ENCODE measurements at regions not wholly inside any gene's neighbourhood (a gene's known extent, or its start where the extent isn't known, plus 50 kb on each side); places are given as distances from the start of the nearest gene placed in this dataset.

DNA sequence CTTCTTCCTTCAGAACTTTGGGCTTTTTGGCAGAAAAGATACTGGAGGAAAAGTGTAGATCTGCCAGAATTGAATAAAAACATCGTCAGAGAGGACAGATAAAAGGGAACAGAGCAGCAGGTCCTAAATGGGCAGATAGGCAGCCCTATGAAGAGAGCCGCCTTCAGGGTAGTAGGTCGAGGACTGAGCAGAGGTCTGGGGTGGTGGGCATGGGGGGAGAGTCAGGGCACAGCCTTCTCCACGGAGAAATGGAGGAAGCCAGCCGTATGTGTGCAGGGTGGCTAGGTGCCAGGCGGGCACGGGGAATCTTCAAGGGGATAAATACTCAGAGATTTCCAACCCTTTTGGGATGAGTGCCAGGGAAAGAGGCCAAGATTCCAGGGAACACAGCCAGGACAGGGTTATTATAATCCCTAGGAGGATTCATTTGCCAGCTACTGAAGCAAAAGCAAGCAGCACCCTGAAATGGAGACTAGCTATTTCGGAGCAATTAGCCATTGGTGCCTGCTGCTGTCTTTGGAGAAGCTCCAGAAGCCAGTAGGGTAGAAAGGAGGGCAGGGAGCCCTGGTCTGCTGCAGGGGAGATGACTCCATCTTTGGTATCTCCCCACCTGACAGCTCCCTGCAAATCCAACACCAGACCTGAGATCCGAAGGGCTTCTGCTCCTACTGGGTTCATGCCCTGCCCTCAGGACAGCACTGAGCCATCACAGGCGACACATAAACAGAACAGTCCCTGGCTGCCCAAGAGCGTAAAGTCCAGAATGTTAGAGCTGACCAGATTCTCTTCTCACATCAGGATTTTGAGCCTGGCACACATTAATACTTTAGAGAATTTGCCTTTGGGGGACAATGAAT lies 174.5 kb upstream of the NTM start:
- Histone ChIP-seq H3K4me3 (ENCODE audit: low read length in 2 of 2) (no peak overlapping the region), H3K9ac (ENCODE audit: low read depth in 1 of 2, low read length in 2 of 2) (no peak overlapping the region), H3K27me3 (ENCODE audit: control insufficient read depth in 2 of 2, insufficient read depth in 2 of 2, low read length in 2 of 2) (no peaks in the 10 kb centered on the region), H3K36me3 (ENCODE audit: control insufficient read depth in 2 of 2, insufficient read depth in 2 of 2, low read length in 2 of 2) (no peaks in the 10 kb centered on the region), H3K4me1 (ENCODE audit: control insufficient read depth in 2 of 2, insufficient read depth in 2 of 2, low read length in 2 of 2) (no peaks in the 10 kb centered on the region), H3K27ac (ENCODE audit: low read depth in 2 of 2, low read length in 2 of 2) (no peak overlapping the region), H3K9me3 (ENCODE audit: control insufficient read depth in 2 of 2, low read length in 2 of 2) (no peaks in the 10 kb centered on the region)

DNA sequence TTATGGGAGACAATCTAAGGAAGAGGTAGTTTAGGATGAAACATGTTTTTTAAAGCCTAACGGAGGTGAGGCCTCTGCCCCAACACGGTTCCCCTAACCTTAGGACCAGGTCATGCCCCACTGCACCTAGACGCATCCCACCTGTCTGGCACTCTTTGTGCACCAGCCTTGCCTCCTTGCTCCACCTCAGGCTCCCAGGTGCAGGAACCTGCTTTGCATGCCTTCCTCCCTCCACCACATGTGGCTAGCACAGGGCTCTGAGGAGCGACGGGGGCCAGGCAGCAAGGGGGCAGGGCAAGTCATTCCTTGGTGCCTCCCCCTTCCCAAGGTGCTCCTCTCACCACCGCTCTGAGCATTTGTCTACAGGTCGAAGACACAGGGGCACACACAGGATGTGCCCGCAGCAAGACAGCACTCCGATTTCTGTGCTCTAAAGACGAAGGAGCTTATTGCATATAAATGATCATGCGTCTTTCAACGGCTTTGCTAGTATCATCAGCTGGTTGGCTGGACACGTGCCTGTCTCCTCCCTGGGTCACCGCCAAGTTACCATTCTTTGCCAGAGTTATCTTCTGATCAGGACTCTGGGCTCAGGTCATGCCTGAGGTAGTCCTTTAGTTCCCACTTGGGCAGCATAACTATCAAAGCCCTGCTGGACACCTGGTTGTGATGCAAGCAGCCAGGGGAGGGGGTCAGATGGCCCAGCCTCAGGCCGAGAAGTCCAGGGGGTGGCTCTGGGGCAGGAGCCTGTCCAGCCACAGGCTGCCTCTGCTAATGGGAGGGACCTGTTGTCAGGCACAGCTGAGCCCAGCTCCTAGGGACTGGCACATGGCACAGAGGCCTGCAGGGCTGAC lies 172.0 kb upstream of the NTM start:
- no peak overlapping the region for H3K4me3 ChIP-seq (ENCODE audit: low read length in 2 of 2)
- no peaks in the 10 kb centered on the region for H3K27me3 ChIP-seq (ENCODE audit: control insufficient read depth in 2 of 2, insufficient read depth in 2 of 2, low read length in 2 of 2)
- H3K9ac ChIP-seq (ENCODE audit: low read depth in 1 of 2, low read length in 2 of 2), result no peak overlapping the region
- no peaks in the 10 kb centered on the region for H3K9me3 ChIP-seq (ENCODE audit: control insufficient read depth in 2 of 2, low read length in 2 of 2)
- no peaks in the 10 kb centered on the region for H3K36me3 ChIP-seq (ENCODE audit: control insufficient read depth in 2 of 2, insufficient read depth in 2 of 2, low read length in 2 of 2)
- no peak overlapping the region for H3K27ac ChIP-seq (ENCODE audit: low read depth in 2 of 2, low read length in 2 of 2)
- H3K4me1 ChIP-seq (ENCODE audit: control insufficient read depth in 2 of 2, insufficient read depth in 2 of 2, low read length in 2 of 2), result no peaks in the 10 kb centered on the region

DNA sequence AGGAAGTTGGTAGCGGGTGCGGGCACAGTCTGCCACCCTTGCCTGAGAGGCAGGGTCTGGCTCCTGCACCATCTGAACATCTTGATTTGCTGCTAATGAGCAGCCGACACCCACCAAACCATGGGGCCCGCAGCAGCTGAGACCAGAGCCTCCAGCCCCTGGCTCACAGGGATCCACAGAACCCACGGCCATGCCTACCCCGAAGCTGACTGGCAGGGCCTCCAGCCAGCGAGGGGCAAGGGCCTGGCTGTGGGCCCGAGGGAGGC lies 171.5 kb upstream of the NTM start:
- Histone ChIP-seq H3K27ac (ENCODE audit: low read depth in 2 of 2, low read length in 2 of 2) (no peak overlapping the region), H3K9me3 (ENCODE audit: control insufficient read depth in 2 of 2, low read length in 2 of 2) (no peaks in the 10 kb centered on the region), H3K9ac (ENCODE audit: low read depth in 1 of 2, low read length in 2 of 2) (no peak overlapping the region), H3K4me1 (ENCODE audit: control insufficient read depth in 2 of 2, insufficient read depth in 2 of 2, low read length in 2 of 2) (no peaks in the 10 kb centered on the region), H3K27me3 (ENCODE audit: control insufficient read depth in 2 of 2, insufficient read depth in 2 of 2, low read length in 2 of 2) (no peaks in the 10 kb centered on the region), H3K4me3 (ENCODE audit: low read length in 2 of 2) (no peak overlapping the region), H3K36me3 (ENCODE audit: control insufficient read depth in 2 of 2, insufficient read depth in 2 of 2, low read length in 2 of 2) (no peaks in the 10 kb centered on the region)

DNA sequence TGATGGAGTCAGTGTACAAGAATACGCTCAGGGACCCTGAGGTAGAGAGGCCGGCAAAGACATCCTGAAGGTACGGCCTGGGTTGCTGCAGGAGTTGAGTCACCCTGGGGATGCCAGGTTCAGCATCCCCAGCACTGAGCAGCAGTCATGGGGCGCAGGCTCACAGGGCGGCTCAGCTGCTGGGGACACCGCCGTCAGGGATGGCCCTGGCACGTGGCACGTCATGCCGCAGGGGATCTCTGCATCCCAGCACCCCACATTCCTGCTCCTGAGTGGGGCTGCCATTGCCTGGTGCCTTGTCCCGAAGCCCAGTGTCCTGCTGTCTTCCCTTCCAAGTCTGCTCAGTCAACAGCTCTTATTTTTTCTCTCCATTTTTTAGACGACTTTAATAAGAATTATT lies 168.7 kb upstream of the NTM start:
- Histone ChIP-seq H3K27ac (ENCODE audit: low read depth in 2 of 2, low read length in 2 of 2) (no peak overlapping the region), H3K36me3 (ENCODE audit: control insufficient read depth in 2 of 2, insufficient read depth in 2 of 2, low read length in 2 of 2) (no peaks in the 10 kb centered on the region), H3K27me3 (ENCODE audit: control insufficient read depth in 2 of 2, insufficient read depth in 2 of 2, low read length in 2 of 2) (no peaks in the 10 kb centered on the region), H3K4me1 (ENCODE audit: control insufficient read depth in 2 of 2, insufficient read depth in 2 of 2, low read length in 2 of 2) (no peaks in the 10 kb centered on the region), H3K9me3 (ENCODE audit: control insufficient read depth in 2 of 2, low read length in 2 of 2) (no peaks in the 10 kb centered on the region), H3K9ac (ENCODE audit: low read depth in 1 of 2, low read length in 2 of 2) (no peak overlapping the region), H3K4me3 (ENCODE audit: low read length in 2 of 2) (no peak overlapping the region)

DNA sequence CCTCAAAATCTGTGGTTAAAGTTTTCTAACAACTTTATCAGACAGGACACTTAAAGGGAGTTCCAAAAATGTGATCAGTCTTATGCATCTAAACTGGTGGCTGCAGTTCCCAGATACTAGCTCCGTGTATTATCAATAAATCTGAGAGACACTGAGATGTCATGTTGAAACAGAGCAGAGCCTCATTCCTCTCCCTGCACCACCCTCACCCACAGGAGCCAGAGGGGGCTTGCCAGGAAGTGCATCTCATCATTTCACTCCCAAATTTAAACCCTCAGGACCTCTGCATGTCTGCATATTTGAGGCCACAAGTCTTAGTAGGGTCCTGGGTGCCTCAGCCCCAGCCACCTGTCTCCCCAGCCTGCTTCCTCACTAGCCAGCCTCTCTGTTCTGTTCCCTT lies 167.4 kb upstream of the NTM start:
- no peak overlapping the region for H3K4me3 ChIP-seq (ENCODE audit: low read length in 2 of 2)

DNA sequence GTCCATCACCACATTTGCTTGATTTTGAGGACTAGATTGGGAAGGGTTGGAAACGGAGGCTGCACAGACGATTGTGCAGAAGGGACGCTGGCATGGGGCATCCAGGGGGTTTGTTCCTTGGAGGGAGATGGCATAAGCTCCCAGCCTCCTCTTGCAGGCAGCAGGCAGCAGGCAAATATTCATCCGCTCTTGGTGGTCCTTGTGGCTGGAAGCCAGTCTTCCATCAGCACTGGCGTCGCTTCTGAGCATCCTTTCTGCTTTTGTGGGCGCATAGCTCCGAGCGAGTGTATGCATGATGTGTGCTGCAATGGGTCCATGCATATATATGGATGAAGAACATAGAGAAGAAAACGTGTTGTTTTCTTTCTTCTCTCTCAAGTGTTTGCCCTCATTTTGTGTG lies 166.1 kb upstream of the NTM start:
- no peaks in the 10 kb centered on the region for H3K9me3 ChIP-seq (ENCODE audit: control insufficient read depth in 2 of 2, low read length in 2 of 2)
- H3K4me3 ChIP-seq (ENCODE audit: low read length in 2 of 2), result no peak overlapping the region
- no peak overlapping the region for H3K27ac ChIP-seq (ENCODE audit: low read depth in 2 of 2, low read length in 2 of 2)
- no peaks in the 10 kb centered on the region for H3K27me3 ChIP-seq (ENCODE audit: control insufficient read depth in 2 of 2, insufficient read depth in 2 of 2, low read length in 2 of 2)
- no peak overlapping the region for H3K9ac ChIP-seq (ENCODE audit: low read depth in 1 of 2, low read length in 2 of 2)
- no peaks in the 10 kb centered on the region for H3K36me3 ChIP-seq (ENCODE audit: control insufficient read depth in 2 of 2, insufficient read depth in 2 of 2, low read length in 2 of 2)
- no peaks in the 10 kb centered on the region for H3K4me1 ChIP-seq (ENCODE audit: control insufficient read depth in 2 of 2, insufficient read depth in 2 of 2, low read length in 2 of 2)

More for the DNA sequence above, 167.4 kb upstream of the NTM start:
- H3K4me1 ChIP-seq (ENCODE audit: control insufficient read depth in 2 of 2, insufficient read depth in 2 of 2, low read length in 2 of 2), result no peaks in the 10 kb centered on the region
- no peak overlapping the region for H3K9ac ChIP-seq (ENCODE audit: low read depth in 1 of 2, low read length in 2 of 2)
- no peak overlapping the region for H3K27ac ChIP-seq (ENCODE audit: low read depth in 2 of 2, low read length in 2 of 2)
- H3K9me3 ChIP-seq (ENCODE audit: control insufficient read depth in 2 of 2, low read length in 2 of 2), result no peaks in the 10 kb centered on the region
- H3K36me3 ChIP-seq (ENCODE audit: control insufficient read depth in 2 of 2, insufficient read depth in 2 of 2, low read length in 2 of 2), result no peaks in the 10 kb centered on the region
- no peaks in the 10 kb centered on the region for H3K27me3 ChIP-seq (ENCODE audit: control insufficient read depth in 2 of 2, insufficient read depth in 2 of 2, low read length in 2 of 2)

DNA sequence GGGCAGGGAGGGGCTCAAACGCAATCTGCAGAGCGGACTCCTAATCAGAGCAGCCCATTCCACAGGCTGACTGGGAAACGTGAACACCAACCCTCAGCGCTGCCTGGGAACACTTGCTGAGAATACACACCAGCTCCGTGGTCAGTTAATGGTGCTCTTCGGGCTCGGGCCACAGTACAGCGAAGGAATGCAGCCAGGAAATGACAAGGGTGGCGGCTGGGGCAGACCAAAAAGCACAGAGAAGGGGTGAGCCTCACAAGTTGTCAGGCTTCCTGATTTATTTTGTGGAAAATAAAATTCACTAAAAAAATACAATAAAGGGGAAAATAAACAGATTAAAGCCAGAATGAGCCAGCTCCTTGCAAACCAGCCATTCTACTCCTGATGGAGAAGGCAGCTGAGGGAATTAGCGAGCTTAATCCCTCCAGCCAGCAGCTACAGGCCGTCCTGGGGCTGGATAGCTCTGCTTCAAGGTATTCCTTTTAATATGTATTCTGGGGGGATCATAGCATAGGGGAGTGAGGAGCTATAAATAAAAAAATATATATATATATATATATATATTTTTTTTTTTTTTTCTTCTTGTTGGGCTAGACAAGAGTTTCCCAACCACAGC lies 165.5 kb upstream of the NTM start:
- Histone ChIP-seq H3K4me3 (ENCODE audit: low read length in 2 of 2) (no peak overlapping the region), H3K9me3 (ENCODE audit: control insufficient read depth in 2 of 2, low read length in 2 of 2) (no peaks in the 10 kb centered on the region), H3K27me3 (ENCODE audit: control insufficient read depth in 2 of 2, insufficient read depth in 2 of 2, low read length in 2 of 2) (no peaks in the 10 kb centered on the region), H3K36me3 (ENCODE audit: control insufficient read depth in 2 of 2, insufficient read depth in 2 of 2, low read length in 2 of 2) (no peaks in the 10 kb centered on the region), H3K9ac (ENCODE audit: low read depth in 1 of 2, low read length in 2 of 2) (no peak overlapping the region), H3K27ac (ENCODE audit: low read depth in 2 of 2, low read length in 2 of 2) (no peak overlapping the region), H3K4me1 (ENCODE audit: control insufficient read depth in 2 of 2, insufficient read depth in 2 of 2, low read length in 2 of 2) (no peaks in the 10 kb centered on the region)

DNA sequence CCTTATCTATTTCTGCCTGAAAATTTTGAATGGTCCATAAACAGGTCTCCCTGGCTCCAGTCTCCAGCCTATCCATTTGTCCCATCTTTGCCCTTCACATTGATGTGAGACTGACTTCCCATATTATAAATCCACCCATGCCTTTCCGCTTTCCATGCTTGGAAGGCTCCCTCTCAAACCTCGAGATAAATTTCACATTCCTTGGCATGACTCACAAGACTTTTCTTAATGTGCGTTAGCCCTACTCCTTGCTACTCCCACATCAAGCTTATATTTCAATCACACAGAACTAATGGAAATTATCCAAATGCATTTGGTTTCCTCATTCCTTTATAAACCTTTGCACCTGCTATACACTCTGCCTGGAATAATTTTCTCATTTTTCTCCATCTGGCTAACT lies 163.7 kb upstream of the NTM start:
- Histone ChIP-seq H3K9me3 (ENCODE audit: control insufficient read depth in 2 of 2, low read length in 2 of 2) (no peaks in the 10 kb centered on the region), H3K4me1 (ENCODE audit: control insufficient read depth in 2 of 2, insufficient read depth in 2 of 2, low read length in 2 of 2) (no peaks in the 10 kb centered on the region), H3K9ac (ENCODE audit: low read depth in 1 of 2, low read length in 2 of 2) (no peak overlapping the region), H3K27ac (ENCODE audit: low read depth in 2 of 2, low read length in 2 of 2) (no peak overlapping the region), H3K4me3 (ENCODE audit: low read length in 2 of 2) (no peak overlapping the region), H3K36me3 (ENCODE audit: control insufficient read depth in 2 of 2, insufficient read depth in 2 of 2, low read length in 2 of 2) (no peaks in the 10 kb centered on the region), H3K27me3 (ENCODE audit: control insufficient read depth in 2 of 2, insufficient read depth in 2 of 2, low read length in 2 of 2) (no peaks in the 10 kb centered on the region)

DNA sequence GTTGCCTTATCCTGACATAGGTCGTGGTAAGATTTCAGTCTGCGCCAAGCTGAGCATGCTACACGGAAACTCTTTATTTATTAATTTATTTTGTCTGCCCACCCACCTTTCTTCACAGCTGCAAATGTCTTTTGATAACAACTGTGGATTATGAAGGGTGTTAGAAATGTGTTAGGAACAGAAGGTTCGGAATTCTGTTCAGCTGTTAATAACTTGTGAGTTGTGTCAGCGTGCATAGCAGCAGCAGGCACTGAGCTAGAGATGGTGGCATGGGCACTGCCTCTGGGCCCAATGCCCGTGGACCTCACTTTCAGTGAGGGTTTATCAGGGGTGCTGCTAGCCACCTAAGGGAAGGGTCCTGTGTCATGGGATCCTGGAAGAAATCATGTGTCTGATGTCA lies 162.5 kb upstream of the NTM start:
- H3K27ac ChIP-seq (ENCODE audit: low read depth in 2 of 2, low read length in 2 of 2), result no peak overlapping the region
- no peaks in the 10 kb centered on the region for H3K9me3 ChIP-seq (ENCODE audit: control insufficient read depth in 2 of 2, low read length in 2 of 2)
- no peaks in the 10 kb centered on the region for H3K4me1 ChIP-seq (ENCODE audit: control insufficient read depth in 2 of 2, insufficient read depth in 2 of 2, low read length in 2 of 2)
- no peaks in the 10 kb centered on the region for H3K36me3 ChIP-seq (ENCODE audit: control insufficient read depth in 2 of 2, insufficient read depth in 2 of 2, low read length in 2 of 2)
- no peak overlapping the region for H3K4me3 ChIP-seq (ENCODE audit: low read length in 2 of 2)
- H3K9ac ChIP-seq (ENCODE audit: low read depth in 1 of 2, low read length in 2 of 2), result no peak overlapping the region
- H3K27me3 ChIP-seq (ENCODE audit: control insufficient read depth in 2 of 2, insufficient read depth in 2 of 2, low read length in 2 of 2), result no peaks in the 10 kb centered on the region
